ENCODE measurements at regions not wholly inside any gene's neighbourhood (a gene's known extent, or its start where the extent isn't known, plus 50 kb on each side); places are given as distances from the start of the nearest gene placed in this dataset.

- DNase-seq, result no peak
These were observed 106.0 kb downstream of the PALM2AKAP2 start for GRCh38 chr9:109886041-109886440.

DNA sequence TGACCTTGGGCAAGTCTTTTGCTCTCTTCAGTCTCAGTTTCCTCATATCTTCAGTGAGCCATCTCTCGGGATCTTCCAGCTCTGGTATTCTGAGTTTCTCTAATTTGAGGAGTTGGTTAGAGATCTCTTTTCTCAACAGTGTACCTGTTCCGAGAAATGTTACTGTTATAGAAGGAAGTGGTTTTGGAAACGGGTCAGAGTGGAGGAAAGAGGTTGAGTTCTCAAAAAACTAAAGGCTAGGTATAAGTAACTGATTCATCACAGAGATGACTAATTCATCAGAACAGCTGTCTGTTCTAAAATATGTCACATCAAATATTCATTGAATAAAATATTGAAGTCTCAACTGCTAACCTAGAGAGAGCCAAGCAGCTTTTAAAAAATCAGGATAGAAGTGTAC is 106.6 kb downstream of the PALM2AKAP2 start:
- DNase-seq, result peak; percentile 16

- peak; percentile 63 for DNase-seq
These were observed 107.1 kb downstream of the PALM2AKAP2 start for GRCh38 chr9:109887079-109887478.

- no peak for DNase-seq
These were observed 108.7 kb downstream of the PALM2AKAP2 start for GRCh38 chr9:109888695-109889094.

GRCh38 chr9:109889456-109889855 is 109.5 kb downstream of the PALM2AKAP2 start:
- no peak for DNase-seq

DNA sequence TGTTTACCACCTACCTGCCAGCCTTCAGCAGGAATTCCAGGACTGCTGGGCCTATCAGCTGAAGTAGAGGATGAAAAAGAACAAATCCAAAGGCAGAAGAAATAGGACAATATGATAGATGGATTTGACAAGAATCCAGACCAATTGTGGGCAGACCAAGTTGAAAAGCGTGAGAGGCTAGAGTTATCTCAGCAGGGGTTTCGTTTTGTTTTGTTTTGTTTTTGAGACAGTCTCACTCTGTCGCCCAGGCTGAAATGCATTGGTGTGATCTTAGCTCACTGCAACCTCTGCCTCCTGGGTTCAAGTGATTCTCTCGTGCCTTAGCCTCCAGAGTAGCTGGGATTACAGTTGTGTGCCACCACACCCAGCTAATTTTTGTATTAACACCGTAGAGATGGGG is 113.2 kb downstream of the PALM2AKAP2 start:
- no peak for DNase-seq

DNA sequence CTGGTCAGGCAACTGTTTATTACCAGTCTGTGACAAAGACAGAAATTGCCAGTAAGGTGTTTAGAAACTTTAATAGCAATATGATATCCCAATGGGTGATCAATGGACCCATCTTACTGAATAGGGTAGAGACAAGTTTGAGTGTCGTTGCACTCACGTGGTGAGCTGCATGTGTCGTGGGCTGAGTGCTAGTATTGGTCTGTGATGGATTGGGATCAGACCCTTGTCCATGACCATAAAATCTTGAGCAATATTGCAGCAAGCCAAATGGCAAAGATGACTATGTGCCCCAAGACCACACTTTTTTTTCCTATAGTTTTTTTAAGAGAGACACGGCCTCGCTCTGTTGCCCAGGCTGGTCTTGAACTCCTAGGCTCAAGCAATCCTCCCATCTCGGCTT is 114.5 kb downstream of the PALM2AKAP2 start:
- peak; percentile 8 for DNase-seq

GRCh38 chr9:109894921-109895758 is 115.1 kb downstream of the PALM2AKAP2 start:
- peak; percentile 45 for DNase-seq

- DNase-seq, result no peak
These were observed 121.2 kb downstream of the PALM2AKAP2 start for GRCh38 chr9:109901201-109901600.

DNA sequence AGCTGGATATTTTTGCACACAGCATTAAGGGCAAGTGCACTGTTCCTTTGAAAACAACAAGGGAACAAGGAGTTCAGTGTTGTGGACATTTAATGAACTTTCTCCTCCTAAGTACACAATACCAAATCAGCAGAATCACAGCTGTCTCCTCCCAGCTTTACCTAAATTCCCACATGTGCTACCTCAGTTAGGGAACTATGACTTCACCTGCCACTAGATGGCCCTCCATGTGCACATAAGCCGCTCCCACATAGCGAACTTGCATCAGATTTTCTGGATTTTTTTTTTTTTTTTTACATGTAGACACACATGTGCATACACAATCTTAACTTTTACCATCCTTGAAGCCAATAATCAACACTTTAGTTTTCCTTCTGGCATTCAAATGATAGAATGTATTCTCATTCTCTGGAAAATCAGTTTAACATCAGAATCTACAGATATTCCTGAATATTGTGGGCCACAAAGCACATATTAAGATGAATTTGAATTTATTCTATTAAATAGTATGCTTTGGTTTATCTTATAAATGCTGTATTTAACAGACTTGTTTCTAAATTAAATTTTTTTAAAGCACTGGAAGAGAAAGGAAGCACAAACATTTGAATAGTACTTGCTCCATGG is 123.6 kb downstream of the PALM2AKAP2 start:
- DNase-seq, result peak; percentile 64

GRCh38 chr9:109904666-109905065 is 124.7 kb downstream of the PALM2AKAP2 start:
- no peak for DNase-seq

DNA sequence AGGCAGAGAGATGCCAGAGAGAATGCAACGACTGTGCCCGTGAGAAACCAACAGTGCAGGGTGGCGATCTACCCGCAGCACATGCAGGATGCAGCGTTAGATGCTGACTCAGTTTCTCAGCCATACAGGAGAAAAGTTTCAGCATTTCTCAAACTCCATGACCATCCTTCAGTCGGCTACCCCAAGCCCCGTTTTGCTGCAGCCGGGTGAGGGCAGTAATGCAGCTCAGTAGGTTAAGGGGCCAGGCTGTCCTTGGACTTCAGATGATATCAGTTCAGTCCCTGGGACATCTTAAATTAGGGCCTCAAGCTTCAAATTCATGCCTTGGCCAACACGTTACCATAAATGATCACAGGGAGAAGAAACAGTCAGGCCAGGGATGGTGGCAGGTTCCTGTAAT is 125.5 kb downstream of the PALM2AKAP2 start:
- no peak for DNase-seq

DNA sequence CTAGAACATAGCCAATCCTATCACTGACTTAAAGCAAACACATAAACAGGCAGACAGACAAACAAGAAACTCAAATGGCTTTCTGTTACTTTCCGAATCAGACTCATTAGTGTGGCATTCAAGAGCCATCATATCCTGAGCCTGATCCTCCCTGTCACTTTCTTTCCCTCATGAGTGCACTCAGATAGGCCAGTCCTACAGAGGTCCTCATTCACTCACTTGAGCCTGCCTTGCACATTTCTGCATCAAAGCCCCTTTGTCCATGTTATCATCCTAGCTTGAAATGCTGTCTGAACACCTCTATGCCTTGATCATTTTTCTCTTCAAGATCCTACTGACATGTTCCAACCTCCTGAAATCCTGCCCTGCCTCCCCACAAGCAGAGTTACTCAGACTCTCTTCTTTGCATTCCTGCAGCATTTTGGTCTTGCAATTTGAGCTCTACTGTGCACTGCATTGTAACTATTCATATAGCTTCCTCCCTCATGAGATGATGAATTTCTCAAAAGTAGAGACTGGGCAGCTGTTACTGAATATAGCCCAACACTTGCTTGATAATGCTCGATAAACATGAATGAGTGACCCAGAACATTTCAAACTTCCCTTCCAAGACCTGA is 126.9 kb downstream of the PALM2AKAP2 start:
- DNase-seq, result no peak

GRCh38 chr9:109907400-109907799 is 127.4 kb downstream of the PALM2AKAP2 start:
- DNase-seq, result no peak

- DNase-seq, result peak; percentile 22
These were observed 127.9 kb downstream of the PALM2AKAP2 start for GRCh38 chr9:109907810-109908458.

DNA sequence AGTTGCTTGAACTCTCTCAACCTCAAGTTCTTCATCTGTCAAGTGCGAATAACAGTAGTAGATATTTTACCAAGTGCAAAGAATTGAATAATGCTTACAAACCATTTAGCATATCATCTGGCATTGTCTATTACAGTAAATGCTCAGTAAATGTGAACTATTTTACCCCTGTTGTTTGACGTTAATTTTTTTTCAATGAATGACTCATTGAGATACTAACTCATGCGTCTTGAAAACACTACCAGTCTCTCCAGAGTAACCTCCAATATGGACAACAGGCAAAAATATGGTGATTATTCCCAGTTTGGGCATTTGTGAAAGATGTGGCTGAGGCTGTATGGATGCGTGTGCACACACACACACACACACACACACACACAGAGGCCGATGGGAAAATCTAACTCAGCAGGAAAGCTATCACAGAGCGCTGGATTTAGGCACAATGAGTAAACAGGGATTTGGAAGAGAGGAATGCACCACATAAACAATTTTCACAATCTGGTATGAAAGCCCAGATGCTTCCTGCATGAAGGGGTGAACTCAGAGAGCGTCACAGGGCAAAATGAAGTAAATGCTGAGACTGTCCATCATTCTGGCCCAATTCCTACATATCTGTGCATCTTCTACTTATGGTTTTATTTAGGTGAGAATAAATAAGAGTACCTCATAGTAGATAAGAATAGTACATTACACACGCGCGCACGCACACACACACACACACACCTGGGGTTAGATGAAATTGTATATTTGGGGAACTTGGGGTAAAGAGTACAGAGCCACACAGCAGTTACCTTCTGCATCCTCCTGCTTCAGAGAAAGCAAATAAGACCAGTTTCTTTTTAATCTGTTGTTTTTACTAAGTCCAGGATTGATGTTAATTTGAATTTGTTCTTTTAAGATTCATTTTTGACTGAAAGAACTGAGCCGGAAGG is 128.7 kb downstream of the PALM2AKAP2 start:
- no peak for DNase-seq

DNA sequence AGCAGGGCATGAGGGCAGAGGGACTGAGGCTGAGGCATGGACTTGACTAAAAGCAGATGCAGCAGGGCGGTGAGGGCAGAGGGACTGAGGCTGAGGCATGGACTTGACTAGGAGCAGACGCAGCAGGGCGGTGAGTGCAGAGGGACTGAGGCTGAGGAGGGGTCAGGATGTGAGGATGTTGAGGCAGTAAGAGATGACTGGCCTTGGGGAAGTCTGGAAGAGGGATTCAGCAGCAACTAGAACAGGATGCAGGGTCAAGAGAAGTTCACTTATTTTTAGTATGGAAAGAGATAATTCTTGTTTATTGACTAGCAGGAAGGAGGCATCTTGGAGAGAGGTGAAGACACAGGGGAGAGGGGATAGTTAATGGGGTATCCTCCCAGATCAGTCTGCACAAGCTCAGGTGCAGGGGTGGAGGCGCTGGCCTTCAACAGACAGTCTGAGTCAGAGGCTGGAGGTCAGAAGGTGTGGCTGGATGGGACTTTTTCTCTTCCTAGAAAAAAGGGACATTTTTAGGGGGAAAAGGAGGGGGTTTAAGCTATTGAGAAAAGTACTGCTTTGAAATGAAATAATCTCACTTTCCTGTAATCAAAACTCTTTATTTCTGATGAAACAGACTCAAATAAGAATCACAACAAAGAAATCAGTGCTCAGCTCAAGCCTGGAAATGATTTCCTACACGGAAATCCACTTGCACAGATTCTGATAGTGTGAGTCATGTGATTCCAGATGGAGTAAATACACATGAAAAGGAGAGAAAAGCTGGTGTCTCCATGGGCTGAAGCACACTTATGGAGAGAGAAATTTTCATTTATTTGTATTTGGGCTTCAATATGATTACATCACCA is 130.9 kb downstream of the PALM2AKAP2 start:
- DNase-seq, result no peak

DNA sequence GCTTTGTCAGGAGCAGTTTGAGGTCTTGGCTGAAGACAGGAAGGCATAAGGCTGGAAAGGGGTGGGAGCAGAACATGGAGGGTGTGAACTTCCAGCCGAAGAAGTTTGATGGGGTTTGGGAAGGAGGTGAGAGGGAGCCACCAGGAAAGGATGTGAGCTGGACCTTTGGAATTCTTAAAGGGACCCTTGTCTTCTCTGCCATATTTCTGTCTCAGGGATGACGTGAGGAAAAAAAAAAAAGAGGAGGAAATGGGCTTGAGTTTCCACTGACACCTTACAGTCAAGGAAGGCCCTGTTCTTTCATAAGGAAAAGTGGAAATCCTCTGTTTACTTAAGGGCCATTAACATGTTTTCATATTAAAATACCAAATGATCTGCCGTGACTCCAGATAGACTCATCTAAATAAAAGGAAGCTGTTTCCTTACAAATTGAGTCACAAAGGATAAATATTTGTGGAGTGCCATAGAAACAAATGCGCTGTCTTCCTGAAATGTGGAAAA is 132.1 kb downstream of the PALM2AKAP2 start:
- no peak for DNase-seq

- no peak for DNase-seq
These were observed 132.9 kb downstream of the PALM2AKAP2 start for GRCh38 chr9:109912726-109913460.

GRCh38 chr9:109913461-109913810 is 133.4 kb downstream of the PALM2AKAP2 start:
- no peak for DNase-seq

Measured in MV-4-11 (cell line).